ENCODE measurements at regions not wholly inside any gene's neighbourhood (a gene's known extent, or its start where the extent isn't known, plus 50 kb on each side); places are given as distances from the start of the nearest gene placed in this dataset.

DNA sequence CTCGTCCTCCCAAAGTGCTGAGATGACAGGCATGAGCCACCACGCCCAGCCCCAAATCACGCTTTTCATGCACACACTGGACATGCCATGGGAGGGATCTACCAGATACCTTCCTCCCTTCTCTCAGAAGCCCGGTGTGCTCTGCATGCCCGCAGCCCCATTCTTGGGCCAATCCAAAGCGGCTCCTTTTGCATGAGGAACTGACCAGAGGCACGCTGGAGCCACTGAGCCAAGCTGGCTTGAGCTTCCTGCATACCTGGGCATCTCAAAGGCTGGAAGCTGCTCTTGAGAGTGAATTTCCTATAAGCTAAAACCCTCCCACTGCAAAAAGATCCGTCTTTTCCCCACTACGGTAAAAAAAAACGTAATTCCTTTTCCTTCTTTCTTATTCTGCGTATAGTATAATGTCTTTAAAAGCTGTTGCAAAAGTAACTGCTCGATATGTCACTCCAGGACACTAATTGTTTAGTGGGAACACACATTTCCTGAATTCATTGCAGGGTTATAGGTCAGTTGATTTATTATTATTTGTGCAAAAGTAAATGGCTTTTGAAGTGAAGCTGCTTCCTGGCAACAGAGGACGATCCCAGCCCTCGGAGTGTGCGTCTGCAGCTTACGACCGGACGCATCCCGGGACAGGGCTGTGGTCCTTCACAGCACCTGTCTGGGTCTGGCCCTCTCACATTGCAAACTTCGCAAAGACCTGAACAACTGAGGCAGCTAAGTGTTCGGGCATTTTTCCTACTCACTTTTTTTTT lies 61.8 kb upstream of the ETS2 start:
- H3K4me3 ChIP-seq (ENCODE audit: insufficient read depth, low read depth, low read length), result no peak overlapping the region
- H3K9me3 ChIP-seq (ENCODE audit: control insufficient read depth, low read length), result no peaks in the 10 kb centered on the region
- 93 to 94% methylated on average over 21 of the region's 21 CpGs for WGBS, 2 experiments
- no peaks in the 10 kb centered on the region for H3K4me1 ChIP-seq (ENCODE audit: control insufficient read depth, insufficient read depth, low read length)
- H3K36me3 ChIP-seq (ENCODE audit: control insufficient read depth, insufficient read depth, low read length), result no peaks in the 10 kb centered on the region
- H3K27me3 ChIP-seq (ENCODE audit: control insufficient read depth, insufficient read depth, low read length, poor library complexity, severe bottlenecking), result no peaks in the 10 kb centered on the region
- H3K27ac ChIP-seq (ENCODE audit: insufficient read depth, low read depth, low read length, poor library complexity, severe bottlenecking), result no peak overlapping the region

DNA sequence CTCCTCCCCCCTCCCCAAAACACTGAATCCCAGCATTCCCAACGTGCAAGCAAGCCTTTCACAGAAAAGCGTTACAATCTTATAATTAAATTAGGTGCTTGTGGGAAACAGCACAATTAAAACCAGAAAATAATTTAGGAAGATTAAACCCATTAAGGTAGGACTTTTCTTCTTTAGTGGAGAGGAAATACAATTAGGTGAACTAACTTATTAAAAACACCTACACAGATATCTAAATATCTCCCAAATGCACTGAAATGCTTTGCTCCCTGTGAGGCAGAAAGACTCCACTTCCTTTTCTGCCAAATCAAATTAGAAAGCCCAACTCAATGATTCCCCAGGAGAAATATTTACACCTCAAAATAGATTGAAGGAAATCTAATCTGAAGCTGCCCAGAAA lies 60.9 kb upstream of the ETS2 start:
- WGBS, 2 experiments, result 86% methylated on average over 2 of the region's 2 CpGs; no CpG with 5 or more reads in 1 of the 2 experiments
- H3K4me3 ChIP-seq (ENCODE audit: insufficient read depth, low read depth, low read length), result no peak overlapping the region
- no peaks in the 10 kb centered on the region for H3K4me1 ChIP-seq (ENCODE audit: control insufficient read depth, insufficient read depth, low read length)
- no peaks in the 10 kb centered on the region for H3K27me3 ChIP-seq (ENCODE audit: control insufficient read depth, insufficient read depth, low read length, poor library complexity, severe bottlenecking)
- no peak overlapping the region for H3K27ac ChIP-seq (ENCODE audit: insufficient read depth, low read depth, low read length, poor library complexity, severe bottlenecking)
- no peaks in the 10 kb centered on the region for H3K36me3 ChIP-seq (ENCODE audit: control insufficient read depth, insufficient read depth, low read length)
- H3K9me3 ChIP-seq (ENCODE audit: control insufficient read depth, low read length), result no peaks in the 10 kb centered on the region

DNA sequence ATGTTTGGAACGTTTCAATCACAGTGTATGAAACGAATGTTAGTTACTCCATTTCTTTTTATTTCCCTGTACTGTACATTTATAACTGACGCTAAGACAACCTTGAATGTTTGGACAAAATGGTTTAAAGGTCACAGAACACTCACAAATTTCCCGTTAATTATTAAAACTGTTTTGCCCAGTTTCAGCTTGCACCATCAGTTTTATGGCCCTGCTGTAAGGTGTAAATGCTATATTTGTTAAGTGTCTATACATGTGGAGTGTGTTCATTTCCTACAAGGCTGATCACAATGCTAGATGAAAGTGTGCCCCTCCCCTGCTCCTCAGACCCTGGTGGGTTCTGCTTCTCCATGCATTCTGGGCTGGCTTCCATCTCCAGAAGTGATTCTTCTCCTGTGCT lies 57.9 kb upstream of the ETS2 start:
- 82 to 83% methylated on average over 4 of the region's 4 CpGs for WGBS, 2 experiments
- Histone ChIP-seq H3K4me3 (ENCODE audit: insufficient read depth, low read depth, low read length) (no peak overlapping the region), H3K9me3 (ENCODE audit: control insufficient read depth, low read length) (no peaks in the 10 kb centered on the region), H3K27me3 (ENCODE audit: control insufficient read depth, insufficient read depth, low read length, poor library complexity, severe bottlenecking) (no peaks in the 10 kb centered on the region), H3K27ac (ENCODE audit: insufficient read depth, low read depth, low read length, poor library complexity, severe bottlenecking) (no peak overlapping the region), H3K4me1 (ENCODE audit: control insufficient read depth, insufficient read depth, low read length) (no peaks in the 10 kb centered on the region), H3K36me3 (ENCODE audit: control insufficient read depth, insufficient read depth, low read length) (no peaks in the 10 kb centered on the region)

DNA sequence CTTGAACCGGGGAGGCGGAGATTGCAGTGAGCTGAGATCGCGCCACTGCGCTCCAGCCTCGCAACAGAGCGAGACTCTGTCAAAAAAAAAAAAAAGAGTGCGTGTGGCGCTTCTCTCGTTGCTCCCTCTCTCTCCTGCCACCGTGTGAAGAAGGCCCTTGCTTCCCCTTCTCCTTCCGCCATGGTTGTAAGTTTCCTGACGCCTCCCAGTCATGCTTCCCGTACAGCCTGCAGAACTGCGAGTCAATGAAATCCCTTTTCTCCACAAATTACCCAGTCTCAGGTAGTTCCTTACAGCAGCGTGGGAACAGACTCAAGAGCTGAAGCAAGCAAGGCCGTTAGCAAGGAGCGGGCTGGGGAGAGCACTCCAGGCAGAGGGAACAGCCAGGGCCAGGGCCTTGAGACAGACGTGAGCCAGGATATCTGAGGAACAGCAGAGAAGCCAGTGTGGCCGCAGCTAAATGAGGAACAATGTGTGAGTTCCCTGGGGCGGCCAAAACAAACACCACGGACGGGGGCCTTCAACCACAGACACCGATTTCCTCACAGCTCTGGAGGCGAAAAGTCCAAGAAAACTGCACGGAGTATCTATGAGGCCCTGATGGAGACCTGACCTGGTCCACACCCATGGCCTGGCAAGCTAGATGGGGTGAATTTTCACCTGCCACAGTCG lies 54.2 kb upstream of the ETS2 start:
- Histone ChIP-seq H3K27me3 (ENCODE audit: control insufficient read depth, insufficient read depth, low read length, poor library complexity, severe bottlenecking) (no peaks in the 10 kb centered on the region), H3K4me3 (ENCODE audit: insufficient read depth, low read depth, low read length) (no peak overlapping the region), H3K9me3 (ENCODE audit: control insufficient read depth, low read length) (no peaks in the 10 kb centered on the region), H3K27ac (ENCODE audit: insufficient read depth, low read depth, low read length, poor library complexity, severe bottlenecking) (no peak overlapping the region), H3K4me1 (ENCODE audit: control insufficient read depth, insufficient read depth, low read length) (no peaks in the 10 kb centered on the region), H3K36me3 (ENCODE audit: control insufficient read depth, insufficient read depth, low read length) (no peaks in the 10 kb centered on the region)
- WGBS, 2 experiments, result 93 to 94% methylated on average over 27 of the region's 27 CpGs

DNA sequence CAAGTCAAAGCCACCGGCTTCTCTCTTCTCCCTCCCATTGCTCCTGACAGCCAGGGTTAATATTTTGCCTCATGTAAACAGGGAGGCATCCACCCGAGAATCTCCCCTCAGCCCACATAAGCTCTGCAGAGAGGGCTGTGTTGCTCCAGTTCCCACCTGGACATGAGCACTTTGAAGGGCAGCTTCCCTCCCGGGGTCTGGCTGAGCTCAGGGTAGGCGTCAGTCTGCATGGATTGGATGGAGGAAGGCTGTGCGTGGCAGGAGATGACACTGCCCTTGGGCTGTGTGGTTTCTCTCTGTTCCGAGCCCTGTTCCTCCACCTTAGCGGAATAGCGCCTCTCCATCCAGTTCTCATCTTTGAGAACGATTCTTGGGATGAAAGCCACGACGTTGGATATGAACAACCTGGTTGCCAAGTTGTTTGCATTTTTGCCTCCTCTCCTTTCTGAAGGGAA lies 53.7 kb upstream of the ETS2 start:
- WGBS, 2 experiments, result 94% methylated on average over 11 of the region's 11 CpGs
- H3K9me3 ChIP-seq (ENCODE audit: control insufficient read depth, low read length), result no peaks in the 10 kb centered on the region
- H3K27ac ChIP-seq (ENCODE audit: insufficient read depth, low read depth, low read length, poor library complexity, severe bottlenecking), result no peak overlapping the region

DNA sequence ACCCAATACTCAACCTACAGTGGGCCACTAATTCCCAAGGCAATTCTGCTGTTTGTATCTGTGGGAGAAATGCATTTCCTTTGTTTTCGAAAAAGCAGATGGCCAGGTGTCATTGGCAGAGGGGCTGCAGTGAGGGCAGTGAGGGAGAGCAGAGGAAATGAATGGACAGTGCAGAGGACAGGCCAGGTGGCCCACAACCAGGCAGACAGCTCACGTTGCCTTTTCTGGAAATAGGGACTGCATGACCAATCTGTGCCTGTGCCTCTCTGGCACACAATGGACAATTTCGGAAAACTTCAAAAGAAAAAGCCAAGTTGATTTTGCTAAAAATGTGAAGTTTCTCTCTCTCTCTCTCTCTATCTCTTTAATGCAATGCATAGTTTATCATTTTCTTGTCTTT lies 52.6 kb upstream of the ETS2 start:
- Histone ChIP-seq H3K36me3 (ENCODE audit: control insufficient read depth, insufficient read depth, low read length) (no peaks in the 10 kb centered on the region), H3K4me3 (ENCODE audit: insufficient read depth, low read depth, low read length) (no peak overlapping the region), H3K9me3 (ENCODE audit: control insufficient read depth, low read length) (no peaks in the 10 kb centered on the region), H3K27me3 (ENCODE audit: control insufficient read depth, insufficient read depth, low read length, poor library complexity, severe bottlenecking) (no peaks in the 10 kb centered on the region), H3K4me1 (ENCODE audit: control insufficient read depth, insufficient read depth, low read length) (no peaks in the 10 kb centered on the region), H3K27ac (ENCODE audit: insufficient read depth, low read depth, low read length, poor library complexity, severe bottlenecking) (no peak overlapping the region)
- 86 to 87% methylated on average over 3 of the region's 3 CpGs for whole genome bisulfite sequencing, 2 experiments

More for the DNA sequence above, 53.7 kb upstream of the ETS2 start:
- no peaks in the 10 kb centered on the region for H3K4me1 ChIP-seq (ENCODE audit: control insufficient read depth, insufficient read depth, low read length)
- H3K36me3 ChIP-seq (ENCODE audit: control insufficient read depth, insufficient read depth, low read length), result no peaks in the 10 kb centered on the region
- H3K4me3 ChIP-seq (ENCODE audit: insufficient read depth, low read depth, low read length), result no peak overlapping the region
- no peaks in the 10 kb centered on the region for H3K27me3 ChIP-seq (ENCODE audit: control insufficient read depth, insufficient read depth, low read length, poor library complexity, severe bottlenecking)

DNA sequence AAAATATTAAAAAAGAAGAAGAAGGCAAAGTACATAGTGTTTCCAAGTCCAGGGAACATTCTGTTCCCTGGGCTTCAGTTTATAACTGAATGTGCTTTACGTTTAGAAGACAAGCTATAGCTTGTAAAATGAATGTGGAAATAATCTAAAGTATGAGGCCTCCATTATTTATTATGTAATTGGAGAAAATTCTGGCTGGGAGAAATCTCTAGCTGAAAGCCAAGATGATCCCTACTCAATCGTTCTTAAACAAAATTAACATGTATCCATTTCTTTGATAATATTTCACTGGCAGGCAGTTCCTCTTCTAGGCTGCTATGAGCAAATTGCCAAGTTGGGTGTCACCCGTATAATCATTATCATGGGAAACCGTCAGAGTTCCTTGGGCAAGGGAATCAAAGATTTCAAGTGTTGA lies 52.2 kb upstream of the ETS2 start:
- Histone ChIP-seq H3K4me3 (ENCODE audit: insufficient read depth, low read depth, low read length) (no peak overlapping the region), H3K36me3 (ENCODE audit: control insufficient read depth, insufficient read depth, low read length) (no peaks in the 10 kb centered on the region), H3K27ac (ENCODE audit: insufficient read depth, low read depth, low read length, poor library complexity, severe bottlenecking) (no peak overlapping the region), H3K27me3 (ENCODE audit: control insufficient read depth, insufficient read depth, low read length, poor library complexity, severe bottlenecking) (no peaks in the 10 kb centered on the region), H3K9me3 (ENCODE audit: control insufficient read depth, low read length) (no peaks in the 10 kb centered on the region), H3K4me1 (ENCODE audit: control insufficient read depth, insufficient read depth, low read length) (no peaks in the 10 kb centered on the region)
- 85 to 97% methylated on average over 4 of the region's 4 CpGs for WGBS, 2 experiments

Data from ectodermal cell (in vitro differentiated cells).